Parathyroid adenoma (tissue), 2 donors: ENCODE measurements at regions not wholly inside any gene's neighbourhood (a gene's known extent, or its start where the extent isn't known, plus 50 kb on each side); places are given as distances from the start of the nearest gene placed in this dataset.

ENCODE experiments used
- H2AFZ ChIP-seq: fragments of 300-600 bp; sonication (generic); one replicate; pipeline ENCODE4 v1.7.0; 2017; ENCODE audit warnings: antibody characterized with exemption, mild to moderate bottlenecking
- H3K27ac ChIP-seq: fragments of 300-600 bp; sonication (generic); one replicate; pipeline ENCODE4 v1.7.0; 2017
- H3K27me3 ChIP-seq: fragments of 300-600 bp; sonication (generic); one replicate; pipeline ENCODE4 v1.7.0; 2017; ENCODE audit warnings: low read length; ENCODE audit not compliant: control insufficient read depth, insufficient read depth
- H3K36me3 ChIP-seq: fragments of 300-600 bp; sonication (generic); one replicate; pipeline ENCODE4 v1.7.0; 2017; ENCODE audit warnings: low read length; ENCODE audit not compliant: control insufficient read depth, insufficient read depth
- H3K4me1 ChIP-seq: fragments of 300-600 bp; sonication (generic); one replicate; pipeline ENCODE4 v1.7.0; 2017; ENCODE audit warnings: control low read depth
- H3K4me2 ChIP-seq: fragments of 300-600 bp; sonication (generic); one replicate; pipeline ENCODE4 v1.7.0; 2017; ENCODE audit warnings: low read length
- H3K4me3 ChIP-seq: fragments of 300-600 bp; sonication (generic); one replicate; pipeline ENCODE4 v1.7.0; 2017; ENCODE audit warnings: low read depth, low read length
- H3K79me2 ChIP-seq: fragments of 300-600 bp; sonication (generic); one replicate; pipeline ENCODE4 v1.7.0; 2017; ENCODE audit warnings: control low read depth
- H3K9ac ChIP-seq: fragments of 300-600 bp; sonication (generic); one replicate; pipeline ENCODE4 v1.7.0; 2017; ENCODE audit warnings: mild to moderate bottlenecking
- H3K9me3 ChIP-seq: fragments of 300-600 bp; sonication (generic); one replicate; pipeline ENCODE4 v1.7.0; 2017; ENCODE audit warnings: low read length; ENCODE audit not compliant: control insufficient read depth
- TF ChIP-seq, protein P1 (sequence below): fragments of 300-600 bp; sonication (generic); IDR thresholded peaks from one replicate; pipeline ENCODE4 v1.7.0; 2017; ENCODE audit warnings: antibody characterized with exemption, mild to moderate bottlenecking
- donor health status: primary hyperparathyroidism.

DNA sequence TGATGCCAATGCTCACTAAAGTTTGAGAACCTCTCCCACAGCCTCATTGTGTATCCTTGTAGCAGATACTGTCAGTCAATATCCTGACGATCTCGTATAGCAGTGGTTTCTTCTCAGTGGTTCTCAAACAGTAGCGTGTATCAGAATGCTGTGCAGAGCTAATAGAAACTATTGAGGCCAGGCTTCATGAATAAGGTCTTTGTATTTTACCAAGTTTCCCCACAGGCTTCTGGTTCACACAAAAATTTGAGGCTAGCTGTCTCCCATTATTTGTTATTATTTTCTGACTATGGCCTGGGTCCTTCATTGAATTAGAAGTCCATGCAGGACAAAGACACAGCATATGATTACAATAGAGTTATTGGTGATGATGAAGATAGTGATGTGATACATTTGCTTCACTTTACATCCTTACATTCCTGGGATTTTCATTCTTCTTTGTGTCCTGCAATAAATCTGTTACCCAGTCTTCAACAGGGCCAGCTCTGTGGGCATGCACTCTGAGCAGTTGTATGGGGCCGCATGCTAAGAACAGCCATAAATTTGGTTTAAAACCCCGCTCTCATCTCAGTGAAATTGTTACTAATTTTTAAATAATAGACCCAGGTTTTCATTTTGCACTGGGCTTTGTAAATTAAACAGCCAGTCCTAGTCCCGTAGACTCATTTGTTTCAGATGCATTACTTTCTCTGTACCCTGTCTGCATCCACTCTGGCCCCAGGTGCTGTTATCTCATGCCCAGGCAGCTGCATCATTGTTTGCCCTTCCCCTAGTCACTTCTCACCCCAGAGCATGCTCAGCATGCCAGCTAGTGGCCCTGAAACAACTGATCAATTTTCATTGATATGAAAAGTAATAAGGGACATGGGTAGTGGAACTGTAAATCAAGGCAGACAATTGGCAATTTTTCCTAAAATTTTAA is 199.9 kb upstream of the PIK3R1 start:
- no peak overlapping the region for H3K4me2 ChIP-seq
- H3K4me3 ChIP-seq = no peak overlapping the region
- no peaks in the 10 kb centered on the region for H3K36me3 ChIP-seq
- H2AFZ ChIP-seq = no peak overlapping the region
- H3K4me1 ChIP-seq = no peaks in the 10 kb centered on the region
- no peaks in the 10 kb centered on the region for H3K9me3 ChIP-seq
- H3K27me3 ChIP-seq = no peaks in the 10 kb centered on the region
- H3K9ac ChIP-seq = no peak overlapping the region
- no peak overlapping the region for H3K27ac ChIP-seq
- H3K79me2 ChIP-seq = no peaks in the 10 kb centered on the region
- TF ChIP-seq, protein P1, sequence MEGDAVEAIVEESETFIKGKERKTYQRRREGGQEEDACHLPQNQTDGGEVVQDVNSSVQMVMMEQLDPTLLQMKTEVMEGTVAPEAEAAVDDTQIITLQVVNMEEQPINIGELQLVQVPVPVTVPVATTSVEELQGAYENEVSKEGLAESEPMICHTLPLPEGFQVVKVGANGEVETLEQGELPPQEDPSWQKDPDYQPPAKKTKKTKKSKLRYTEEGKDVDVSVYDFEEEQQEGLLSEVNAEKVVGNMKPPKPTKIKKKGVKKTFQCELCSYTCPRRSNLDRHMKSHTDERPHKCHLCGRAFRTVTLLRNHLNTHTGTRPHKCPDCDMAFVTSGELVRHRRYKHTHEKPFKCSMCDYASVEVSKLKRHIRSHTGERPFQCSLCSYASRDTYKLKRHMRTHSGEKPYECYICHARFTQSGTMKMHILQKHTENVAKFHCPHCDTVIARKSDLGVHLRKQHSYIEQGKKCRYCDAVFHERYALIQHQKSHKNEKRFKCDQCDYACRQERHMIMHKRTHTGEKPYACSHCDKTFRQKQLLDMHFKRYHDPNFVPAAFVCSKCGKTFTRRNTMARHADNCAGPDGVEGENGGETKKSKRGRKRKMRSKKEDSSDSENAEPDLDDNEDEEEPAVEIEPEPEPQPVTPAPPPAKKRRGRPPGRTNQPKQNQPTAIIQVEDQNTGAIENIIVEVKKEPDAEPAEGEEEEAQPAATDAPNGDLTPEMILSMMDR = no peak

DNA sequence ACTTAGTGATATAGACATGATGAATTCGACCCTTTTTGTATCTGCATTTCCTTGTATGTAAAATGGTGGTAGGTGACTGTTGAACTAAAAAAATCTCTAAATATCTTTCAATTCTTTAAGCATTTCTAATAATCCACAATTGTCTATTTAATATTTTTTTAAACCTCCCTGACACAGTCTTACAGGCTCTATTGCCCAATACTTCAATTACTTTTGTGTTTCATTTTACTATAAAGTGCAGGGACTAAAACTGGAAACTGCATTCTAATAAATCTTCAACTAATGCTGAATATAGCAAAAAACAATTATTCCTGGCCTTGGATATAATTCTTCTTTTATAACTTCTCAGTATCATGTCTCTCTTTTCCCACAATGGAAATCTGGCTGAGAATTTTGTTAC is 202.7 kb upstream of the PIK3R1 start:
- Histone ChIP-seq H3K27ac (no peak overlapping the region), H3K36me3 (no peaks in the 10 kb centered on the region), H3K4me1 (no peaks in the 10 kb centered on the region), H3K4me3 (no peak overlapping the region), H3K4me2 (no peak overlapping the region), H3K79me2 (no peaks in the 10 kb centered on the region), H3K9me3 (no peaks in the 10 kb centered on the region), H2AFZ (no peak overlapping the region), H3K9ac (no peak overlapping the region), H3K27me3 (no peaks in the 10 kb centered on the region)
- TF ChIP-seq, protein P1 = no peak

DNA sequence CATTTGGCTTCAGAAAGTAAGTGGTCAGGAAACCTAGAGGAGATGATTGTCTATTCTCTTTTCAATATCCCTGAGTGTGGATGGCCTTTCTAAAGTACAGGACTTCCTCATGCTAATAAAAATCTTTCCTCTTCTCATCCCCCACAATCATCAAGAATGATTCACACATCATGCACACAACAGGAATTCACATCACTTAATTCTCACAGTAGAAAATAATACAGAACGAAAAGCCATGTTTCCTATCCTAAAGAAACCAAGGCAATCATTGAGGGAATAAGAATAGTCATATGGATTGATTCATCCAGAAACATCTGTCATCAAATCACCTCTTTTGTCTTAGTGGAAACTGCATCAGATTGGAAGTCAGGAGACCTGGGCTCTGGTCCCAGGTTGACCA is 203.1 kb upstream of the PIK3R1 start:
- H3K4me2 ChIP-seq = no peak overlapping the region
- H3K4me3 ChIP-seq = no peak overlapping the region
- no peak overlapping the region for H3K27ac ChIP-seq
- H3K27me3 ChIP-seq = no peaks in the 10 kb centered on the region
- H3K9ac ChIP-seq = no peak overlapping the region
- H3K9me3 ChIP-seq = no peaks in the 10 kb centered on the region
- TF ChIP-seq, protein P1 = no peak
- H3K36me3 ChIP-seq = no peaks in the 10 kb centered on the region
- H3K4me1 ChIP-seq = no peaks in the 10 kb centered on the region
- no peak overlapping the region for H2AFZ ChIP-seq
- no peaks in the 10 kb centered on the region for H3K79me2 ChIP-seq

DNA sequence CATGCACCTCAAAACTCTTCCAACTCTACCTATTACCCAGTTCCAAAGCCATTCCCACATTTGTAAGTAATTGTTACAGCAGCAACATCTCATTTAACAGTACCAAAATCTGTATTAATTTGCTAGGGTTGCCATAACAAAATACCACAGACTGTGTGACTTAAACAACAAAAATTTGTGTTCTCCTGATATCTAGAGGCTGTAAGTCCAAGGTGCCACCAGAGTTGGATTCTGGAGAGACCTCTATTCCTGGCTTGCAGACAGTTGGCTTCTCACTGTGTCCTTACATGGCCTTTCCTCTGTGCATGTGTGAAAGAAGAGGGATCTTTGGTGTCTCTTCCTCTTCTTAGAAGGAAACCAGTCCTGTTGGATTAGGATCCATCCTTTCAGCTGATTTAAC is 203.8 kb upstream of the PIK3R1 start:
- Histone ChIP-seq H3K4me3 (no peak overlapping the region), H3K27me3 (no peaks in the 10 kb centered on the region), H3K4me2 (no peak overlapping the region), H3K27ac (no peak overlapping the region), H3K9ac (no peak overlapping the region), H2AFZ (no peak overlapping the region), H3K36me3 (no peaks in the 10 kb centered on the region), H3K79me2 (no peaks in the 10 kb centered on the region), H3K4me1 (no peaks in the 10 kb centered on the region), H3K9me3 (no peaks in the 10 kb centered on the region)
- TF ChIP-seq, protein P1 = no peak
